Lower lobe of right lung (tissue), 2 donors: ENCODE measurements at regions not wholly inside any gene's neighbourhood (a gene's known extent, or its start where the extent isn't known, plus 50 kb on each side); places are given as distances from the start of the nearest gene placed in this dataset.

Source experiments
- ATAC-seq, 2 donors: fragments of 200-7000 bp; cut with Tn5 transposase; one replicate each; pipeline ENCODE4 v1.9.1; 2020 to 2022; ENCODE audit warnings: mild to moderate bottlenecking in 2 of 2, moderate library complexity in 2 of 2
- DNase-seq: peaks from one replicate; pipeline ENCODE4 v3.0.0-alpha.2; 2020
- H3K27ac ChIP-seq: fragments of 200-600 bp; one replicate; pipeline ENCODE4 v1.8.0; 2022
- H3K27me3 ChIP-seq: fragments of 200-600 bp; one replicate; pipeline ENCODE4 v1.8.0; 2022; ENCODE audit warnings: low read depth
- H3K36me3 ChIP-seq: fragments of 200-600 bp; one replicate; pipeline ENCODE4 v1.8.0; 2022; ENCODE audit warnings: mild to moderate bottlenecking
- H3K4me1 ChIP-seq: fragments of 200-600 bp; one replicate; pipeline ENCODE4 v1.8.0; 2022
- H3K4me3 ChIP-seq: fragments of 200-600 bp; one replicate; pipeline ENCODE4 v1.8.0; 2022; ENCODE audit warnings: mild to moderate bottlenecking
- H3K9me3 ChIP-seq: fragments of 200-600 bp; one replicate; pipeline ENCODE4 v1.8.0; 2022
- CTCF ChIP-seq: fragments of 200-600 bp; IDR thresholded peaks from one replicate; pipeline ENCODE4 v1.8.0; 2022; ENCODE audit warnings: antibody characterized with exemption, mild to moderate bottlenecking
- intact Hi-C: fragments of 100-400 bp; cut with DNase I; formaldehyde crosslinking; loops from one replicate; pipeline ENCODE4 v1.11.0; 2022
- donor health status: DM: no; HTN: yes; CAD: no; lungs with severe emphysema.

- H3K27me3 ChIP-seq = no peaks in the 10 kb centered on the region
- no peak for TF ChIP-seq CTCF
- intact Hi-C loops = no loop called here
- ATAC-seq (no peak), DNase-seq (no peak)
- H3K27ac ChIP-seq = no peak overlapping the region
- H3K4me1 ChIP-seq = no peaks in the 10 kb centered on the region
- no peaks in the 10 kb centered on the region for H3K36me3 ChIP-seq
- no peaks in the 10 kb centered on the region for H3K9me3 ChIP-seq
- H3K4me3 ChIP-seq = no peak overlapping the region
These were observed 161.0 kb downstream of the HERPUD2 start for GRCh38 chr7:35533902-35534301.

DNA sequence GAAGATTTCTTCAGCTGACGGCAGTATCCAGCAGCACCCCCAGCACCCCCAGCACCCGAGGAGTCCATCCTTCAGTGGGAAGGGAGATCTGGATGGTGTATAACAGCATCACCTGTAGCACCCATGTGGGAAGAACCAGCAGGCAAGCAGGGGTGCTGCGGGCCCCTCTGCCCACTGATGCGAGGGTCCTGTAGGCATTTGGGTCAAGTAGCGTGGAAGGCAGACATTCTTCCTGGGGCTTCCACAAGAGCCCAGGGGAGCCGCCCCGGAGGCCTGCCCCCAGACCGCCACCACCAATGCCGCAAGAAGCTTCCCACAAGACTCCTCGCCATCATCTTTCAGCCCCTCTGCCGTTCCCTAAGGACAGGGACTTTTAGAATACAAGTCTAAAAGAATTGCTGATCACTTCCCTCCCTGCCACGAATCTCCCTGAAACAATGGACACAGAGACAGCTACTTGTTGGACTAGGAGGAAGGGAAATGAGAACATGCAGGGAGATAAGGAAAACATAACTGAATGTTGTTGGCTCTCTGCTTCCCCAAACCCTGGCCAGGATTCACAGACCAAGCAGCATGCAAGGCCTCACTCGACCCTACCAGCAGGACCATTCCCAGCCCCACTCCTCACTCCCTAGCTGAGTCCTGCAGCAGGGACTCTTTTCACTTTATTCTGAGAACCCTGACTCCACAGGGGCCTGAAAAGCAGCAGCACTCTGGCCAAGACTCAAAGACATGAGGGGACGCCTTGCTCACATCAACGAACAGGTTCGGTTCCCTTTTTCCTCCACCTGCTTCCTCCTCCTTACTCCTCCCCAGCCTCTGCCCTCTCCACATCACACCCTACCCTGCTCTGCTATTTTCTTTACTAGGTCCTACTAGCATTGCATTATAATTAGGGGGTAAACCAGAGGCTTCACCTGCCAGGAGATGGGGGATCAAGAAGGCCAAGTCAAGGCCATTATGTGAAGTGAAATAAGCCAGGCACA is 164.5 kb downstream of the HERPUD2 start:
- no peak overlapping the region for H3K4me3 ChIP-seq
- H3K4me1 ChIP-seq = no peaks in the 10 kb centered on the region
- TF ChIP-seq CTCF = no peak
- intact Hi-C loops = no loop called here
- H3K36me3 ChIP-seq = no peaks in the 10 kb centered on the region
- H3K27ac ChIP-seq = no peak overlapping the region
- DNase-seq = no peak
- H3K27me3 ChIP-seq = no peaks in the 10 kb centered on the region
- H3K9me3 ChIP-seq = no peaks in the 10 kb centered on the region
- no peak for ATAC-seq

DNA sequence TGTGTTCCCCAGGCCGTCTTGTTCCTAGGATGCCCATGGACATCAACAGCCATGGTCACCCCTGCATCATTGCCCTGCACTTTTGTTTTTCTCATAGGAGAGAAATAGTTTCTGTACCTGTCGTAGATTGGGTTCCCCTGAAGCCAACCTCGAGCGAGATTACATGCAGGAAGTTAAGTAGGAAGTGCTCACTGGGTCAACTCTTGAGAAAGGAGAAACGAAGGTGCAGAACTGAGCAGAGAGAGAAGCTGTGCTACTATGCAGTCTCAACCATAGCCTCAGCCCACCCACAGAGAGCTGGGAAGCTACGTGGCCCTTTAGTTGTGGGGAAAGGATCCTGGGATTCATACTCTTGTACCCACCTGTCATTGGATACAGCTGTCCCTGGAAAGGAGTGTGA is 165.2 kb downstream of the HERPUD2 start:
- no peak for DNase-seq
- no peaks in the 10 kb centered on the region for H3K4me1 ChIP-seq
- TF ChIP-seq CTCF = no peak
- intact Hi-C loops = no loop called here
- H3K27ac ChIP-seq = no peak overlapping the region
- no peaks in the 10 kb centered on the region for H3K9me3 ChIP-seq
- H3K27me3 ChIP-seq = no peaks in the 10 kb centered on the region
- no peaks in the 10 kb centered on the region for H3K36me3 ChIP-seq
- no peak overlapping the region for H3K4me3 ChIP-seq
- no peak for ATAC-seq

DNA sequence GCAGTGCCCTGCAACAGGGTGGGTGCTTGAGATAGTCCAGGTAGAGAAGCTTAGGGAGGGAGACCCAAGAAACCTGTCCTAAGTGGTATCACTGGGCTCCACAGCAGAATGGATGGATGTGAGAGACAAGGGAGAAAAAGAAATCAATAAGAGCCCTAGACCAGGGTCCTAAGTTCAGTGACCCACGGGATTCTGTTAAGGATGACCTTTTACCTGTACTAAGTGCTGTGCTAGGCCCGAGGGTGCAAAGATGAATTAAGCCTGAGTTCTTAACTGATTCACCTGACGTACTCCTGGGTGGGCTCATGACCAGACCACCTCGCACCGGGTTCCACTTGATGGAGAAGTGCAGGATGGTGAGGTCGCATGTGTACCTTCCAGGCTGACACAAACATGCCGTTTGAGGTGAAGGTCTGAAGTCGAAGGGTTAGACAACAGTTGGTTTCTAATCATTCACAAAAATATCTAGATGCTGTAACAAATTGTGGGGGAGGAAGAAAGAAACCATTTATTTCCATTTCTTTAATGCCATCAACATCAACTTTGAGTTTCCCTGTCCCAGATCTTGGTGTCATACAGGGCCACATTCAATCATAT is 166.5 kb downstream of the HERPUD2 start:
- intact Hi-C loops = no loop called here
- no peak for ATAC-seq
- peaks cover 5% of the 10 kb centered on the region for H3K27me3 ChIP-seq

DNA sequence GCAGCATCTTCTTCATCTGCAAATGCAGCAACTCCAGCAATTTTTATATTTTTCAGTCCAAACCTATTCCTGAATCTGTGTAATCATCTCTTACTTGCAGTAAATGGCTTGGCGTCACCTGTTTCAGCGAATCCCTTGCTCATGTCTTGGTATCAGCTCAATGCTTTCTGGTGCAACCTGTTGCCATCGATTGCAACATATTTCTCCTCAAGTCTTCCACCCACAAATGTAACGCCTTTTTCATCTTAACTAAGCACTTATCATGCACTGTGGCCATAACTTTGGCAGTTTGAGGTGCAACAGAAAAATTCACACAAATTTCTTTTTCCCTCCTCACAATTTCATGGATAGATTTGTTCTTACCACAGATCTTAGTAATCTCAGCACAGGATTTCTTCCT is 168.3 kb downstream of the HERPUD2 start:
- ATAC-seq (no peak), DNase-seq (no peak)
- Histone ChIP-seq H3K27me3 (peaks cover 5% of the 10 kb centered on the region), H3K36me3 (no peaks in the 10 kb centered on the region), H3K9me3 (no peaks in the 10 kb centered on the region), H3K4me3 (no peak overlapping the region), H3K27ac (no peak overlapping the region), H3K4me1 (no peaks in the 10 kb centered on the region)
- intact Hi-C loops = no loop called here
- TF ChIP-seq CTCF = no peak

More for the DNA sequence above, 166.5 kb downstream of the HERPUD2 start:
- Histone ChIP-seq H3K4me3 (no peak overlapping the region), H3K4me1 (no peaks in the 10 kb centered on the region), H3K9me3 (no peaks in the 10 kb centered on the region), H3K27ac (no peak overlapping the region), H3K36me3 (no peaks in the 10 kb centered on the region)
- no peak for TF ChIP-seq CTCF
- no peak for DNase-seq
